ENCODE measurements at regions not wholly inside any gene's neighbourhood (a gene's known extent, or its start where the extent isn't known, plus 50 kb on each side); places are given as distances from the start of the nearest gene placed in this dataset.

DNA sequence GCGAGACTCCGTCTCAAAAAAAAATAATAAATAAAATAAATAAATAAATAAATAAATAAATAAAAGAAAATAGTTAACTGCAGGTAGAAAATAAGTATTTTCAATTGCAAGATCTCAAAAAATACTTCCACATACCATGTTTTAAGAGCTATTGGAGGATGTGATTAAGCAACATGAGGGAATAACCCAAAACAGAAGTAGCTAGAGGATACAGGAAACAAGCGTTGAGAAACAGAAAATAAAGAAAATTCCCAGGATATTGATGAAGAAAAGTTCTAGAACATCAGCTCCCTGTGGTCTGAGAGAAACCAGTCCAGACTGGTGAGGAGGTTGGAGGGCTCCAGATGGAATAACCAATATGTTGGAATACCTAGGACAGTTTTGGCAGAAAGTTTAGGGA is 57.3 kb upstream of the RND3 start:
- no peak for DNase-seq (ENCODE audit: low read depth in 3 of 3)

DNA sequence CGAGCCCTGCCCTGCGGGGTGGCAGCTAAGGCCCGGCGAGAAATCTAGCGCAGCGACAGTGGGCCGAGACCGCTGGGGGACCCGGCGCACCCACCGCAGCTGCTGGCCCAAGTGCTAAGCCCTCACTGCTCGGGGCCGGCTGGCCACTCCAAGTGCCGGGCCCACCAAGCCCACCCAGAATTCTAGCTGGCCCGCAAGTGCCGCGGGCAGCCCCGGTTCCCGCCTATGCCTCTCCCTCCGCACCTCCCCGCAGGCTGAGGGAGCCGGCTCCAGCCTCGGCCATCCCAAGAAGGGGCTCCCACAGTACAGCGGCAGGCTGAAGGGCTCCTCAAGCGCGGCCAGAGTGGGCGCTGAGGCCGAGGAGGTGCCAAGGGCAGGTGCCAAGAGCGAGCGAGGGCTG is 55.2 kb upstream of the RND3 start:
- DNase-seq (ENCODE audit: low read depth in 3 of 3) = no peak

DNA sequence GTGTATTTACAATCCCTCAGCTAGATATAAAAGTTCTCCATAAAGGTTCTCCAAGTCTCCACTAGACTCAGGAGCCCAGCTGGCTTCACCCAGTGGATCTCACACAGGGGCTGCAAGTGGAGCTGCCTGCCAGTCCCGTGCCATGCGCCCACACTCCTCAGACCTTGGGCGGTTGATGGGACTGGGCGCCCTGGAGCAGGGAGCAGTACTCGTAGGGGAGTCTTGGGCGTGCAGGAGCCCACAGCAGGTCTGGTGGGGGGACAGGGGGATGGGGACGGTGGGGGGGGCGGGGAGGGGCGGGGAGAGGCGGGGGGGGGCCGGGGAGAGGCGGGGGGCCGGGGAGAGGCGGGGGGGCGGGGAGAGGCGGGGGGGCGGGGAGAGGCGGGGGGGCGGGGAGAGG is 54.7 kb upstream of the RND3 start:
- no peak for DNase-seq (ENCODE audit: low read depth in 3 of 3)

DNA sequence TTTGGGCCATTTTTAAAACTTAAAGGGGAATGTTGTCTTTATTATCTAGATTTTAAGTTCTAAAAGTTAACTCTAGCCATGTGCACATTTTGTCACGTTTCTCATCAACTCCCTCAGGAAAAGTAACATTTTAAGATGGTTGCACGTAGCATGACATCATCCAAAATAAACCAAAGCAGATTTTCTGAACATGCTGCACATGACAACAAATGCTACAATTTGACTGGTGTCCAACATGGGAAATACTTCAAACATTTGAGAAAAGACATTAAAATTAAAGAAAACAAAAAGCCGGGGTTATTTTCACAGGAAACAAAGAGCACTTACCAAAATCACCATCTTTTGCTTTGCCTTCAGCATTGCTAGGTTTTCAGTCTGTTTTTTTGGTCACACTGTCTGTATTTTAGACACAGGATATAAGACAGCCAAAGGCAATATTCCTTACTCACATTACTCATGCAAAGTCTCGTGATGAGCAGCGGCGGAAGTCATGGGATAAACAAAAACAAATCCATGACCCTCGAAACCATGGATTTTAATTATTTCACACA is 51.3 kb upstream of the RND3 start:
- DNase-seq (ENCODE audit: low read depth in 3 of 3) = no peak

Measured in stimulated activated CD4-positive, alpha-beta T cell treated with anti-CD3 and anti-CD28 coated beads, TNF-alpha, amount 100 ng/mL, for 24 hours (primary cell).